Activated naive CD8-positive, alpha-beta T cell (primary cell): ENCODE measurements at regions not wholly inside any gene's neighbourhood (a gene's known extent, or its start where the extent isn't known, plus 50 kb on each side); places are given as distances from the start of the nearest gene placed in this dataset.

Experiments used
- H3K27ac Mint-ChIP-seq: one replicate; pipeline ENCODE4 v1.8.0; 2021; ENCODE audit warnings: mixed read lengths
- H3K27me3 Mint-ChIP-seq: one replicate; pipeline ENCODE4 v1.8.0; 2021; ENCODE audit warnings: mixed read lengths
- H3K36me3 Mint-ChIP-seq: one replicate; pipeline ENCODE4 v1.8.0; 2021; ENCODE audit warnings: mixed read lengths
- H3K4me1 Mint-ChIP-seq: one replicate; pipeline ENCODE4 v1.8.0; 2021; ENCODE audit warnings: low read depth, mixed read lengths
- H3K4me3 Mint-ChIP-seq: one replicate; pipeline ENCODE4 v1.8.0; 2021; ENCODE audit warnings: mild to moderate bottlenecking, mixed read lengths
- H3K9me3 Mint-ChIP-seq: one replicate; pipeline ENCODE4 v1.8.0; 2021; ENCODE audit warnings: low read depth, mixed read lengths

- Mint-ChIP-seq H3K27me3 (peaks cover 9% of the 10 kb centered on the region), H3K27ac (no peak overlapping the region), H3K4me3 (no peak overlapping the region), H3K9me3 (no peaks in the 10 kb centered on the region), H3K36me3 (no peaks in the 10 kb centered on the region), H3K4me1 (peaks cover 27% of the 10 kb centered on the region)
Measured at GRCh38 chr16:86046667-86047270, 147.8 kb downstream of the IRF8 start.

GRCh38 chr16:86048221-86048620, 149.3 kb downstream of the IRF8 start:
- Mint-ChIP-seq H3K36me3 (no peaks in the 10 kb centered on the region), H3K4me3 (no peak overlapping the region), H3K9me3 (no peaks in the 10 kb centered on the region), H3K4me1 (peaks cover 27% of the 10 kb centered on the region), H3K27me3 (peaks cover 8% of the 10 kb centered on the region), H3K27ac (no peak overlapping the region)

- no peak overlapping the region for H3K4me3 Mint-ChIP-seq
- peaks cover 8% of the 10 kb centered on the region for H3K27me3 Mint-ChIP-seq
- H3K36me3 Mint-ChIP-seq: no peaks in the 10 kb centered on the region
- H3K27ac Mint-ChIP-seq: no peak overlapping the region
- H3K9me3 Mint-ChIP-seq: no peaks in the 10 kb centered on the region
- H3K4me1 Mint-ChIP-seq: peaks cover 26% of the 10 kb centered on the region
Measured at GRCh38 chr16:86048882-86049585, 150.1 kb downstream of the IRF8 start.

GRCh38 chr16:86049641-86050040, 150.7 kb downstream of the IRF8 start:
- Mint-ChIP-seq H3K27me3 (peaks cover 8% of the 10 kb centered on the region), H3K4me1 (peaks cover 20% of the 10 kb centered on the region), H3K4me3 (no peak overlapping the region), H3K27ac (no peak overlapping the region), H3K9me3 (no peaks in the 10 kb centered on the region), H3K36me3 (no peaks in the 10 kb centered on the region)

DNA sequence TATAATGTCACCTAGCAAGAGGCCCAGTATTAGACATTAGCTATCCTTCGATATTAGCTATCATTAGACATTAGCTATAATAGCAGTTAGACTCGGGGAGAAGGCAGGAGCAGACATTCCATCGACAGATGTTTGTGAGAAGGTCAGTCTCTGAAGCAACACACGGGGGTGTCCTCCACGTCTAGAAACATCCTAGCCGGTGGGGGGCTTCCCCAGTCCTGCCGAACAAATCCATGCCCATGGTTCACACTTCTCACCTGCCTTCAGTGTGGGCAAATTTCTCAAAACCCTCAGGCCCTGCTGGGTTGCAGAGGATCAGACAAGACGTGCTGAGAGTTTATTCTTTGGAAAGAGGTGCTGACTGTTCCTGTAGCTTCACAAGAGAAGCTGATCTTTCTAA, 151.1 kb downstream of the IRF8 start:
- peaks cover 8% of the 10 kb centered on the region for H3K27me3 Mint-ChIP-seq
- H3K36me3 Mint-ChIP-seq: no peaks in the 10 kb centered on the region
- no peak overlapping the region for H3K27ac Mint-ChIP-seq
- H3K4me3 Mint-ChIP-seq: no peak overlapping the region
- peaks cover 15% of the 10 kb centered on the region for H3K4me1 Mint-ChIP-seq
- H3K9me3 Mint-ChIP-seq: no peaks in the 10 kb centered on the region

GRCh38 chr16:86050591-86051367, 151.8 kb downstream of the IRF8 start:
- Mint-ChIP-seq H3K27ac (no peak overlapping the region), H3K9me3 (no peaks in the 10 kb centered on the region), H3K4me1 (peaks cover 9% of the 10 kb centered on the region), H3K36me3 (no peaks in the 10 kb centered on the region), H3K27me3 (peaks cover 8% of the 10 kb centered on the region), H3K4me3 (no peak overlapping the region)

- peaks cover 8% of the 10 kb centered on the region for H3K27me3 Mint-ChIP-seq
- H3K9me3 Mint-ChIP-seq: no peaks in the 10 kb centered on the region
- H3K36me3 Mint-ChIP-seq: no peaks in the 10 kb centered on the region
- no peak overlapping the region for H3K4me3 Mint-ChIP-seq
- H3K4me1 Mint-ChIP-seq: peaks cover 2% of the 10 kb centered on the region
- no peak overlapping the region for H3K27ac Mint-ChIP-seq
Measured at GRCh38 chr16:86051368-86052114, 152.6 kb downstream of the IRF8 start.

GRCh38 chr16:86052115-86052670, 153.2 kb downstream of the IRF8 start:
- no peaks in the 10 kb centered on the region for H3K36me3 Mint-ChIP-seq
- peaks cover 5% of the 10 kb centered on the region for H3K27me3 Mint-ChIP-seq
- H3K9me3 Mint-ChIP-seq: no peaks in the 10 kb centered on the region
- no peak overlapping the region for H3K27ac Mint-ChIP-seq
- no peaks in the 10 kb centered on the region for H3K4me1 Mint-ChIP-seq
- no peak overlapping the region for H3K4me3 Mint-ChIP-seq

GRCh38 chr16:86052926-86053325, 154.0 kb downstream of the IRF8 start:
- no peaks in the 10 kb centered on the region for H3K9me3 Mint-ChIP-seq
- no peaks in the 10 kb centered on the region for H3K36me3 Mint-ChIP-seq
- H3K27ac Mint-ChIP-seq: no peak overlapping the region
- H3K4me1 Mint-ChIP-seq: no peaks in the 10 kb centered on the region
- peaks cover 2% of the 10 kb centered on the region for H3K27me3 Mint-ChIP-seq
- no peak overlapping the region for H3K4me3 Mint-ChIP-seq

- Mint-ChIP-seq H3K4me1 (no peaks in the 10 kb centered on the region), H3K4me3 (no peak overlapping the region), H3K27me3 (no peaks in the 10 kb centered on the region)
Measured at GRCh38 chr16:86059253-86060171, 160.6 kb downstream of the IRF8 start.

DNA sequence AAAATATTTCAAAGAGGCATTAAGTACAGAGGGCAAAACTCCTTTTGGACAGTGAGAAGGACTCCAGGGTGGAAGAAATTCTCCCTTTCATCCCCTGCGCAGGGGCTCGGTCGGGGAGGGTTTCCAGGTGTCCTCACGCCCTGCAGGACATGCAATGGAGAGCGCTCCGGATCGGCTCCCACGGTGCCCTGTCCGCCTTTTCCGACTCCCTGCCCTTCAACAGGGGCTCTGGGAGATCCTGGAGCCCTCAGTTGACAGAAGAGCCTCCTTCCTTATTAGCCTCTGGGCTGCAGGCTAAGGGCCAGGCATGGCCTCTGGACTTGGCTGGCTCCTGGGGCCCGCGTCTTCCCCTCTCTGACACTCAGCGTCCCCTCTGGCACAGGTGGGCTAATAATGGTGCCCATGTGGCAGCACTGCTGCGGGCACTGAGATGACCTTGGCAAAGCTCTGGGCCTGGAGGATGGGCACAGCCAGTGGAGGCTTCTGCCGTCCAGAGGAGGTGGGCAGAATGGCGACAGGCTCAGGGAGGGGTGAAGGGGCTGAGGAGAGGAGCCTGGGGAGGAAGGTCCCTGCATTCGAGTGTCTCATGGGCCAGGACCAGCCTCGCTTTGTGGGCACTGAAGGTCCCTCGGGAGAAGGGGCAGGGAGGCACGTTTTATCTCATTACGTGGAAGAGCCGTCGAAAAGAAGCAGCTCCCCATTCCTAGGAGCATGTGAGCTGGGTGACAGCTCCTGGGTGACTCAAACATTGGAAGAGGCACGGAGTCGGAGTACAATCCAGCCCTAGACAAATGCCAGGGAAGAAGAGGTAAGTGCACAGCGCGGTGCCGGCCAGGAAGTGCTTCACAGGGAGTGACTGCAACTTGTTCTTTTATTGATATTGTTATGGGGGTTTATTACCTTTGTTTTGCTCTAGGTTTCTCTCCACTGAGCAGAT, 161.7 kb downstream of the IRF8 start:
- no peaks in the 10 kb centered on the region for H3K4me1 Mint-ChIP-seq
- H3K4me3 Mint-ChIP-seq: no peak overlapping the region
- H3K9me3 Mint-ChIP-seq: no peaks in the 10 kb centered on the region
- H3K27ac Mint-ChIP-seq: no peak overlapping the region
- no peaks in the 10 kb centered on the region for H3K27me3 Mint-ChIP-seq
- no peaks in the 10 kb centered on the region for H3K36me3 Mint-ChIP-seq

More at GRCh38 chr16:86059253-86060171, 160.6 kb downstream of the IRF8 start:
- no peak overlapping the region for H3K27ac Mint-ChIP-seq
- H3K9me3 Mint-ChIP-seq: no peaks in the 10 kb centered on the region
- no peaks in the 10 kb centered on the region for H3K36me3 Mint-ChIP-seq

GRCh38 chr16:86061318-86061695, 162.3 kb downstream of the IRF8 start:
- Mint-ChIP-seq H3K4me1 (no peaks in the 10 kb centered on the region), H3K36me3 (no peaks in the 10 kb centered on the region), H3K27me3 (peaks cover 2% of the 10 kb centered on the region), H3K9me3 (no peaks in the 10 kb centered on the region), H3K4me3 (no peak overlapping the region), H3K27ac (no peak overlapping the region)

- Mint-ChIP-seq H3K9me3 (no peaks in the 10 kb centered on the region), H3K4me1 (no peaks in the 10 kb centered on the region), H3K36me3 (no peaks in the 10 kb centered on the region), H3K27ac (no peak overlapping the region), H3K27me3 (peaks cover 2% of the 10 kb centered on the region), H3K4me3 (no peak overlapping the region)
Measured at GRCh38 chr16:86061721-86062120, 162.8 kb downstream of the IRF8 start.
